Loucy (cell line): ENCODE measurements at regions not wholly inside any gene's neighbourhood (a gene's known extent, or its start where the extent isn't known, plus 50 kb on each side); places are given as distances from the start of the nearest gene placed in this dataset.

ENCODE experiments used
- H2AFZ ChIP-seq: fragments of 200-600 bp; sonication (generic); 2 replicates; pipeline ENCODE4 v1.6.0; 2016; ENCODE audit warnings: antibody characterized with exemption, mild to moderate bottlenecking, low read length, moderate library complexity
- H3F3A ChIP-seq: fragments of 200-600 bp; 2 replicates; pipeline ENCODE4 v1.6.0; 2016; ENCODE audit warnings: antibody characterized with exemption, low read depth, mild to moderate bottlenecking
- H3K27me3 ChIP-seq: fragments of 200-600 bp; sonication (generic); 2 replicates; pipeline ENCODE4 v1.6.1; 2014; ENCODE audit warnings: low read length, mild to moderate bottlenecking; ENCODE audit not compliant: insufficient read depth, poor library complexity, severe bottlenecking
- H3K36me3 ChIP-seq: fragments of 200-600 bp; sonication (generic); 2 replicates; pipeline ENCODE4 v1.6.1; 2016; ENCODE audit warnings: low read length; ENCODE audit not compliant: insufficient read depth
- H3K4me1 ChIP-seq: fragments of 200-600 bp; sonication (generic); 2 replicates; pipeline ENCODE4 v1.5.1; 2014; ENCODE audit warnings: low read length, mild to moderate bottlenecking; ENCODE audit not compliant: insufficient read depth, poor library complexity, severe bottlenecking
- H3K4me2 ChIP-seq: fragments of 200-600 bp; sonication (generic); 2 replicates; pipeline ENCODE4 v1.6.0; 2014; ENCODE audit warnings: antibody characterized with exemption, low read length, low read depth, mild to moderate bottlenecking; ENCODE audit not compliant: poor library complexity, severe bottlenecking
- H3K4me3 ChIP-seq: fragments of 200-600 bp; sonication (generic); 2 replicates; pipeline ENCODE4 v1.5.1; 2014; ENCODE audit warnings: low read length, mild to moderate bottlenecking, mixed read lengths; ENCODE audit not compliant: poor library complexity, severe bottlenecking
- H3K79me2 ChIP-seq: fragments of 200-600 bp; sonication (generic); 2 replicates; pipeline ENCODE4 v1.6.1; 2014; ENCODE audit warnings: low read length; ENCODE audit not compliant: insufficient read depth
- H3K9ac ChIP-seq: fragments of 200-600 bp; sonication (generic); 2 replicates; pipeline ENCODE4 v1.6.0; 2014; ENCODE audit warnings: mild to moderate bottlenecking, low read depth, low read length, moderate library complexity; ENCODE audit not compliant: poor library complexity, severe bottlenecking
- H3K9me2 ChIP-seq: fragments of 200-600 bp; sonication (generic); replicated peaks from 2 replicates; pipeline ENCODE4 v1.6.1; 2016; ENCODE audit warnings: low read depth, low read length, mixed read lengths
- H3K9me3 ChIP-seq: fragments of 200-600 bp; sonication (generic); 2 replicates; pipeline ENCODE4 v1.6.1; 2014; ENCODE audit warnings: mild to moderate bottlenecking, antibody characterized with exemption, low read length, low read depth; ENCODE audit not compliant: insufficient read depth
- H4K20me1 ChIP-seq: fragments of 200-600 bp; sonication (generic); 2 replicates; pipeline ENCODE4 v1.6.0; 2014; ENCODE audit warnings: antibody characterized with exemption, low read length, mild to moderate bottlenecking; ENCODE audit not compliant: insufficient read depth, poor library complexity, severe bottlenecking
- EZH2phosphoT487 ChIP-seq: fragments of 200-600 bp; IDR thresholded peaks from 2 replicates; pipeline ENCODE4 v1.6.1; 2018; ENCODE audit warnings: antibody characterized with exemption, mild to moderate bottlenecking, moderate library complexity, borderline replicate concordance
- TF ChIP-seq, protein P1 (sequence below): fragments of 200-600 bp; sonication (generic); conservative IDR thresholded peaks from 2 replicates; pipeline ENCODE4 v1.5.1; 2014; ENCODE audit warnings: mild to moderate bottlenecking, antibody characterized with exemption, low read length

DNA sequence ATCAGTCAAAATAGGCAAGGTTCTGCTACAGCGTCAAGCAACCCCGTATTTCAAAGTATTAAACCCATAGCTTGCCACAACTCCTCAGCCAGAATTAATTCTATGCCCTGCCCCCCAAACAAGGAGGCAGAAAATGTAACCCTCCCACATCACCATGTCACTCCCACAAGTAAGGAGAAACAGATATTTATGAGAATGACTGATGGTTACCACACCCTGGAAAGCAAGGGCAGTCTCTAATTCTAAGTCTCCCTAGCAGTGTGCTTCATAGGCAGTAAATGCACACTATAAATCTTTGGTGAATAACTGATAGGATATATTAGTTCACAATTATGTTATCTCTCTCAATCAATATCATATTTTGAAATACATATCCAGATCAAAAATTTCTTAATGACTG is 228.0 kb upstream of the SLC14A2 start:
- Histone ChIP-seq H2AFZ (no peak overlapping the region), H3F3A (no peaks in the 10 kb centered on the region), H3K4me3 (no peak overlapping the region), H4K20me1 (no peaks in the 10 kb centered on the region), H3K36me3 (no peaks in the 10 kb centered on the region), H3K27me3 (no peaks in the 10 kb centered on the region), H3K9me3 (no peaks in the 10 kb centered on the region), H3K79me2 (no peaks in the 10 kb centered on the region), H3K4me1 (no peaks in the 10 kb centered on the region), H3K4me2 (no peak overlapping the region), H3K9me2 (no peaks in the 10 kb centered on the region), H3K9ac (no peak overlapping the region)
- TF ChIP-seq, protein P1, sequence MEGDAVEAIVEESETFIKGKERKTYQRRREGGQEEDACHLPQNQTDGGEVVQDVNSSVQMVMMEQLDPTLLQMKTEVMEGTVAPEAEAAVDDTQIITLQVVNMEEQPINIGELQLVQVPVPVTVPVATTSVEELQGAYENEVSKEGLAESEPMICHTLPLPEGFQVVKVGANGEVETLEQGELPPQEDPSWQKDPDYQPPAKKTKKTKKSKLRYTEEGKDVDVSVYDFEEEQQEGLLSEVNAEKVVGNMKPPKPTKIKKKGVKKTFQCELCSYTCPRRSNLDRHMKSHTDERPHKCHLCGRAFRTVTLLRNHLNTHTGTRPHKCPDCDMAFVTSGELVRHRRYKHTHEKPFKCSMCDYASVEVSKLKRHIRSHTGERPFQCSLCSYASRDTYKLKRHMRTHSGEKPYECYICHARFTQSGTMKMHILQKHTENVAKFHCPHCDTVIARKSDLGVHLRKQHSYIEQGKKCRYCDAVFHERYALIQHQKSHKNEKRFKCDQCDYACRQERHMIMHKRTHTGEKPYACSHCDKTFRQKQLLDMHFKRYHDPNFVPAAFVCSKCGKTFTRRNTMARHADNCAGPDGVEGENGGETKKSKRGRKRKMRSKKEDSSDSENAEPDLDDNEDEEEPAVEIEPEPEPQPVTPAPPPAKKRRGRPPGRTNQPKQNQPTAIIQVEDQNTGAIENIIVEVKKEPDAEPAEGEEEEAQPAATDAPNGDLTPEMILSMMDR: no peak
- TF ChIP-seq EZH2phosphoT487: no peak

- H3K36me3 ChIP-seq: no peaks in the 10 kb centered on the region
- no peaks in the 10 kb centered on the region for H3K27me3 ChIP-seq
- H3K79me2 ChIP-seq: no peaks in the 10 kb centered on the region
- no peak overlapping the region for H3K4me2 ChIP-seq
- H2AFZ ChIP-seq: no peak overlapping the region
- no peak overlapping the region for H3K4me3 ChIP-seq
- no peak overlapping the region for H3K9ac ChIP-seq
- H3K9me3 ChIP-seq: no peaks in the 10 kb centered on the region
- H3F3A ChIP-seq: no peaks in the 10 kb centered on the region
- no peaks in the 10 kb centered on the region for H3K9me2 ChIP-seq
- H3K4me1 ChIP-seq: peaks cover 9% of the 10 kb centered on the region
- TF ChIP-seq, protein P1: no peak
- TF ChIP-seq EZH2phosphoT487: no peak
- no peaks in the 10 kb centered on the region for H4K20me1 ChIP-seq
Observed at GRCh38 chr18:45398448-45398847, 216.8 kb upstream of the SLC14A2 start.

DNA sequence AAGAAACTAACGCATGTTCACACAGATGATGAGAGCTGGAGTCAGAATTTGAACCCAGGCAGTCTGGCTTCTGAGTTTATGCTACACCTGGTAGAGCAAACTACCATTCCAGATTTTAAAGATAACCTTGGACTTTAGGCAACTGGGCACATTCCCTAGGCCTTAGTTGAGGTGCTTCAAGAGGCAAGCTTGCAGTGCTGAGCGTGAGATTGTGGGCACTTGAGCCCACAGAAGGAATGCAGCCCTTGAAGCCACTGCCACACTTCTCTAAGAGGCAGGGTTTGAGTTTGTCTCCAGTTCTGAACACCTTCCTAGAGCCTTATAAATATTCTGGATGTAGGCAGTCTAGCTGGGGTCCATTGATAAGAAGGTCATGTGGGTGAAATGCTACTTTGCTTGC is 216.1 kb upstream of the SLC14A2 start:
- Histone ChIP-seq H4K20me1 (no peaks in the 10 kb centered on the region), H3K4me1 (peaks cover 9% of the 10 kb centered on the region), H2AFZ (no peak overlapping the region), H3K9me3 (no peaks in the 10 kb centered on the region), H3F3A (no peaks in the 10 kb centered on the region), H3K79me2 (no peaks in the 10 kb centered on the region), H3K4me2 (peak overlapping the region; percentile 4), H3K36me3 (no peaks in the 10 kb centered on the region), H3K9ac (no peak overlapping the region), H3K9me2 (no peaks in the 10 kb centered on the region), H3K27me3 (no peaks in the 10 kb centered on the region), H3K4me3 (no peak overlapping the region)
- no peak for TF ChIP-seq EZH2phosphoT487
- TF ChIP-seq, protein P1: no peak
